ENCODE measurements at regions not wholly inside any gene's neighbourhood (a gene's known extent, or its start where the extent isn't known, plus 50 kb on each side); places are given as distances from the start of the nearest gene placed in this dataset.

DNA sequence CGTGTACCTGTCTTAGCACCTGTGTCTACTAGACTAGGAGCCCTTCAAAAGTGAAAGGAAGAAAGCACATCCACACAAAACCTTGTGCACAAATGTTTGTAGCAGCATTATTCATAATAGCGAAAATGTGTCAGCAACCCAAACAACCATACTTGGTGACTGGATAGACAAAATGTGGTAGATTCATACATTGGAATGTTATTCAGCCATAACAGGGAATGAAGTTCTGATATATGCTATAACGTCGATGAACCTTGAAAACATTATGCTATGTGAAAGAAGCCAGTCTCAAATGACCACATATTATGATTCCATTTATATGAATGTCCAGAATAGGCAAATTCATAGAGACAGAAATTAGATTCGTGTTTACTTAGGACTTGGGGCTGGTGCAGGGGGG, 57.8 kb upstream of the LARP1 start:
- TF ChIP-seq, protein P1, sequence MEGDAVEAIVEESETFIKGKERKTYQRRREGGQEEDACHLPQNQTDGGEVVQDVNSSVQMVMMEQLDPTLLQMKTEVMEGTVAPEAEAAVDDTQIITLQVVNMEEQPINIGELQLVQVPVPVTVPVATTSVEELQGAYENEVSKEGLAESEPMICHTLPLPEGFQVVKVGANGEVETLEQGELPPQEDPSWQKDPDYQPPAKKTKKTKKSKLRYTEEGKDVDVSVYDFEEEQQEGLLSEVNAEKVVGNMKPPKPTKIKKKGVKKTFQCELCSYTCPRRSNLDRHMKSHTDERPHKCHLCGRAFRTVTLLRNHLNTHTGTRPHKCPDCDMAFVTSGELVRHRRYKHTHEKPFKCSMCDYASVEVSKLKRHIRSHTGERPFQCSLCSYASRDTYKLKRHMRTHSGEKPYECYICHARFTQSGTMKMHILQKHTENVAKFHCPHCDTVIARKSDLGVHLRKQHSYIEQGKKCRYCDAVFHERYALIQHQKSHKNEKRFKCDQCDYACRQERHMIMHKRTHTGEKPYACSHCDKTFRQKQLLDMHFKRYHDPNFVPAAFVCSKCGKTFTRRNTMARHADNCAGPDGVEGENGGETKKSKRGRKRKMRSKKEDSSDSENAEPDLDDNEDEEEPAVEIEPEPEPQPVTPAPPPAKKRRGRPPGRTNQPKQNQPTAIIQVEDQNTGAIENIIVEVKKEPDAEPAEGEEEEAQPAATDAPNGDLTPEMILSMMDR (conservative IDR thresholded peaks at IDR 0.05; ENCODE audit: low read depth in 2 of 2): no peak
- TF ChIP-seq, protein P2, sequence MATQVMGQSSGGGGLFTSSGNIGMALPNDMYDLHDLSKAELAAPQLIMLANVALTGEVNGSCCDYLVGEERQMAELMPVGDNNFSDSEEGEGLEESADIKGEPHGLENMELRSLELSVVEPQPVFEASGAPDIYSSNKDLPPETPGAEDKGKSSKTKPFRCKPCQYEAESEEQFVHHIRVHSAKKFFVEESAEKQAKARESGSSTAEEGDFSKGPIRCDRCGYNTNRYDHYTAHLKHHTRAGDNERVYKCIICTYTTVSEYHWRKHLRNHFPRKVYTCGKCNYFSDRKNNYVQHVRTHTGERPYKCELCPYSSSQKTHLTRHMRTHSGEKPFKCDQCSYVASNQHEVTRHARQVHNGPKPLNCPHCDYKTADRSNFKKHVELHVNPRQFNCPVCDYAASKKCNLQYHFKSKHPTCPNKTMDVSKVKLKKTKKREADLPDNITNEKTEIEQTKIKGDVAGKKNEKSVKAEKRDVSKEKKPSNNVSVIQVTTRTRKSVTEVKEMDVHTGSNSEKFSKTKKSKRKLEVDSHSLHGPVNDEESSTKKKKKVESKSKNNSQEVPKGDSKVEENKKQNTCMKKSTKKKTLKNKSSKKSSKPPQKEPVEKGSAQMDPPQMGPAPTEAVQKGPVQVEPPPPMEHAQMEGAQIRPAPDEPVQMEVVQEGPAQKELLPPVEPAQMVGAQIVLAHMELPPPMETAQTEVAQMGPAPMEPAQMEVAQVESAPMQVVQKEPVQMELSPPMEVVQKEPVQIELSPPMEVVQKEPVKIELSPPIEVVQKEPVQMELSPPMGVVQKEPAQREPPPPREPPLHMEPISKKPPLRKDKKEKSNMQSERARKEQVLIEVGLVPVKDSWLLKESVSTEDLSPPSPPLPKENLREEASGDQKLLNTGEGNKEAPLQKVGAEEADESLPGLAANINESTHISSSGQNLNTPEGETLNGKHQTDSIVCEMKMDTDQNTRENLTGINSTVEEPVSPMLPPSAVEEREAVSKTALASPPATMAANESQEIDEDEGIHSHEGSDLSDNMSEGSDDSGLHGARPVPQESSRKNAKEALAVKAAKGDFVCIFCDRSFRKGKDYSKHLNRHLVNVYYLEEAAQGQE (IDR thresholded peaks at IDR 0.05; ENCODE audit: unreplicated experiment): no peak
- TF ChIP-seq POLR2AphosphoS5 (IDR thresholded peaks at IDR 0.05; ENCODE audit: low read depth) (no peak), NANOG (IDR thresholded peaks at IDR 0.05; ENCODE audit: borderline replicate concordance) (no peak), EZH2phosphoT487 (IDR thresholded peaks at IDR 0.05; ENCODE audit: unreplicated experiment) (no peak), ZNF331 (CRISPR knock-in tag; IDR thresholded peaks at IDR 0.05; ENCODE audit: low read depth) (no peak), JUNB (IDR thresholded peaks at IDR 0.05; ENCODE audit: unreplicated experiment) (no peak), EZH2 (IDR thresholded peaks at IDR 0.05; ENCODE audit: low read depth, unreplicated experiment) (no peak), CREB1 (CRISPR knock-in tag; IDR thresholded peaks at IDR 0.05; ENCODE audit: low read depth) (no peak), STAT1 (IDR thresholded peaks at IDR 0.05; ENCODE audit: unreplicated experiment) (no peak)
- TF ChIP-seq, protein P3, sequence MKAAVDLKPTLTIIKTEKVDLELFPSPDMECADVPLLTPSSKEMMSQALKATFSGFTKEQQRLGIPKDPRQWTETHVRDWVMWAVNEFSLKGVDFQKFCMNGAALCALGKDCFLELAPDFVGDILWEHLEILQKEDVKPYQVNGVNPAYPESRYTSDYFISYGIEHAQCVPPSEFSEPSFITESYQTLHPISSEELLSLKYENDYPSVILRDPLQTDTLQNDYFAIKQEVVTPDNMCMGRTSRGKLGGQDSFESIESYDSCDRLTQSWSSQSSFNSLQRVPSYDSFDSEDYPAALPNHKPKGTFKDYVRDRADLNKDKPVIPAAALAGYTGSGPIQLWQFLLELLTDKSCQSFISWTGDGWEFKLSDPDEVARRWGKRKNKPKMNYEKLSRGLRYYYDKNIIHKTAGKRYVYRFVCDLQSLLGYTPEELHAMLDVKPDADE (IDR thresholded peaks at IDR 0.05): no peak
- TF ChIP-seq, protein P4, sequence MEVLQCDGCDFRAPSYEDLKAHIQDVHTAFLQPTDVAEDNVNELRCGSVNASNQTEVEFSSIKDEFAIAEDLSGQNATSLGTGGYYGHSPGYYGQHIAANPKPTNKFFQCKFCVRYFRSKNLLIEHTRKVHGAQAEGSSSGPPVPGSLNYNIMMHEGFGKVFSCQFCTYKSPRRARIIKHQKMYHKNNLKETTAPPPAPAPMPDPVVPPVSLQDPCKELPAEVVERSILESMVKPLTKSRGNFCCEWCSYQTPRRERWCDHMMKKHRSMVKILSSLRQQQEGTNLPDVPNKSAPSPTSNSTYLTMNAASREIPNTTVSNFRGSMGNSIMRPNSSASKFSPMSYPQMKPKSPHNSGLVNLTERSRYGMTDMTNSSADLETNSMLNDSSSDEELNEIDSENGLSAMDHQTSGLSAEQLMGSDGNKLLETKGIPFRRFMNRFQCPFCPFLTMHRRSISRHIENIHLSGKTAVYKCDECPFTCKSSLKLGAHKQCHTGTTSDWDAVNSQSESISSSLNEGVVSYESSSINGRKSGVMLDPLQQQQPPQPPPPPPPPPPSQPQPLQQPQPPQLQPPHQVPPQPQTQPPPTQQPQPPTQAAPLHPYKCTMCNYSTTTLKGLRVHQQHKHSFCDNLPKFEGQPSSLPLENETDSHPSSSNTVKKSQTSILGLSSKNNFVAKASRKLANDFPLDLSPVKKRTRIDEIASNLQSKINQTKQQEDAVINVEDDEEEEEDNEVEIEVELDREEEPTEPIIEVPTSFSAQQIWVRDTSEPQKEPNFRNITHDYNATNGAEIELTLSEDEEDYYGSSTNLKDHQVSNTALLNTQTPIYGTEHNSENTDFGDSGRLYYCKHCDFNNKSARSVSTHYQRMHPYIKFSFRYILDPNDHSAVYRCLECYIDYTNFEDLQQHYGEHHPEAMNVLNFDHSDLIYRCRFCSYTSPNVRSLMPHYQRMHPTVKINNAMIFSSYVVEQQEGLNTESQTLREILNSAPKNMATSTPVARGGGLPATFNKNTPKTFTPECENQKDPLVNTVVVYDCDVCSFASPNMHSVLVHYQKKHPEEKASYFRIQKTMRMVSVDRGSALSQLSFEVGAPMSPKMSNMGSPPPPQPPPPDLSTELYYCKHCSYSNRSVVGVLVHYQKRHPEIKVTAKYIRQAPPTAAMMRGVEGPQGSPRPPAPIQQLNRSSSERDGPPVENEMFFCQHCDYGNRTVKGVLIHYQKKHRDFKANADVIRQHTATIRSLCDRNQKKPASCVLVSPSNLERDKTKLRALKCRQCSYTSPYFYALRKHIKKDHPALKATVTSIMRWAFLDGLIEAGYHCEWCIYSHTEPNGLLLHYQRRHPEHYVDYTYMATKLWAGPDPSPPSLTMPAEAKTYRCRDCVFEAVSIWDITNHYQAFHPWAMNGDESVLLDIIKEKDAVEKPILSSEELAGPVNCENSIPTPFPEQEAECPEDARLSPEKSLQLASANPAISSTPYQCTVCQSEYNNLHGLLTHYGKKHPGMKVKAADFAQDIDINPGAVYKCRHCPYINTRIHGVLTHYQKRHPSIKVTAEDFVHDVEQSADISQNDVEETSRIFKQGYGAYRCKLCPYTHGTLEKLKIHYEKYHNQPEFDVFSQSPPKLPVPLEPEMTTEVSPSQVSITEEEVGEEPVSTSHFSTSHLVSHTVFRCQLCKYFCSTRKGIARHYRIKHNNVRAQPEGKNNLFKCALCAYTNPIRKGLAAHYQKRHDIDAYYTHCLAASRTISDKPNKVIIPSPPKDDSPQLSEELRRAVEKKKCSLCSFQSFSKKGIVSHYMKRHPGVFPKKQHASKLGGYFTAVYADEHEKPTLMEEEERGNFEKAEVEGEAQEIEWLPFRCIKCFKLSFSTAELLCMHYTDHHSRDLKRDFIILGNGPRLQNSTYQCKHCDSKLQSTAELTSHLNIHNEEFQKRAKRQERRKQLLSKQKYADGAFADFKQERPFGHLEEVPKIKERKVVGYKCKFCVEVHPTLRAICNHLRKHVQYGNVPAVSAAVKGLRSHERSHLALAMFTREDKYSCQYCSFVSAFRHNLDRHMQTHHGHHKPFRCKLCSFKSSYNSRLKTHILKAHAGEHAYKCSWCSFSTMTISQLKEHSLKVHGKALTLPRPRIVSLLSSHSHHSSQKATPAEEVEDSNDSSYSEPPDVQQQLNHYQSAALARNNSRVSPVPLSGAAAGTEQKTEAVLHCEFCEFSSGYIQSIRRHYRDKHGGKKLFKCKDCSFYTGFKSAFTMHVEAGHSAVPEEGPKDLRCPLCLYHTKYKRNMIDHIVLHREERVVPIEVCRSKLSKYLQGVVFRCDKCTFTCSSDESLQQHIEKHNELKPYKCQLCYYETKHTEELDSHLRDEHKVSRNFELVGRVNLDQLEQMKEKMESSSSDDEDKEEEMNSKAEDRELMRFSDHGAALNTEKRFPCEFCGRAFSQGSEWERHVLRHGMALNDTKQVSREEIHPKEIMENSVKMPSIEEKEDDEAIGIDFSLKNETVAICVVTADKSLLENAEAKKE (CRISPR knock-in tag; IDR thresholded peaks at IDR 0.05): no peak
